ENCODE measurements at regions not wholly inside any gene's neighbourhood (a gene's known extent, or its start where the extent isn't known, plus 50 kb on each side); places are given as distances from the start of the nearest gene placed in this dataset.

DNA sequence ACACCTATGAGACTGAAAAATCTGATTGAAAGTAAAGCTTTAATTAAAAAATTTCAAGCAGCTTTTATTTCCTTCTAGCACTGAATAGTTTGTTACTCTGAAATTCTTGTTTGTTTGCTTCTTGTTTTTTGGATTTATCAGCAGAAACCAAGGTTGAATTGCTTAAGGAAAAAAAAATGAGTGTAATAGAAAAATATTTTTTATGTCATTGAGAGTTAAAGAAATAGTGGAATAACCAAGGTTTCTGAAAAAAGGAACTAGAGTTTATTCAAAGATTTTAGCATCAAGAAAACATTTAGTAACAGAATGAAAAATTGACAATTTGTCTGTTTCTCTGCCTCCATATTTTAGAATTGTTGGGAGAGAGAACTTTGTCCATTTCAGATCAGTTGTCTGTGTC is 1852.2 kb downstream of the PCDH7 start:
- Mint-ChIP-seq H3K27ac (no peak overlapping the region), H3K9me3 (peaks cover 3% of the 10 kb centered on the region), H3K4me3 (no peak overlapping the region), H3K36me3 (ENCODE audit: low read depth) (no peaks in the 10 kb centered on the region), H3K27me3 (no peaks in the 10 kb centered on the region), H3K4me1 (ENCODE audit: low read depth) (no peaks in the 10 kb centered on the region)
- no peak for DNase-seq
- Histone ChIP-seq H3K27ac (ENCODE audit: low read depth in 1 of 2, low read length in 2 of 2) (no peak overlapping the region), H3K4me1 (ENCODE audit: insufficient read depth, low read length) (no peaks in the 10 kb centered on the region), H3K9me3 (ENCODE audit: control insufficient read depth in 1 of 2, insufficient read depth in 1 of 2, low read length in 2 of 2) (peaks cover 0 to 5% of the 10 kb centered on the region in 2 experiments), H3K27me3 (ENCODE audit: control insufficient read depth in 1 of 2, insufficient read depth in 2 of 2, low read length in 2 of 2) (no peaks in the 10 kb centered on the region), H3K4me3 (ENCODE audit: low read length) (no peak overlapping the region), H3K36me3 (ENCODE audit: insufficient read depth, low read length) (no peaks in the 10 kb centered on the region)
- intact Hi-C loops (cut with DNase I, micrococcal nuclease) = no loop called here
- no peak for ATAC-seq (ENCODE audit: poor library complexity)
- TF ChIP-seq, protein P1, sequence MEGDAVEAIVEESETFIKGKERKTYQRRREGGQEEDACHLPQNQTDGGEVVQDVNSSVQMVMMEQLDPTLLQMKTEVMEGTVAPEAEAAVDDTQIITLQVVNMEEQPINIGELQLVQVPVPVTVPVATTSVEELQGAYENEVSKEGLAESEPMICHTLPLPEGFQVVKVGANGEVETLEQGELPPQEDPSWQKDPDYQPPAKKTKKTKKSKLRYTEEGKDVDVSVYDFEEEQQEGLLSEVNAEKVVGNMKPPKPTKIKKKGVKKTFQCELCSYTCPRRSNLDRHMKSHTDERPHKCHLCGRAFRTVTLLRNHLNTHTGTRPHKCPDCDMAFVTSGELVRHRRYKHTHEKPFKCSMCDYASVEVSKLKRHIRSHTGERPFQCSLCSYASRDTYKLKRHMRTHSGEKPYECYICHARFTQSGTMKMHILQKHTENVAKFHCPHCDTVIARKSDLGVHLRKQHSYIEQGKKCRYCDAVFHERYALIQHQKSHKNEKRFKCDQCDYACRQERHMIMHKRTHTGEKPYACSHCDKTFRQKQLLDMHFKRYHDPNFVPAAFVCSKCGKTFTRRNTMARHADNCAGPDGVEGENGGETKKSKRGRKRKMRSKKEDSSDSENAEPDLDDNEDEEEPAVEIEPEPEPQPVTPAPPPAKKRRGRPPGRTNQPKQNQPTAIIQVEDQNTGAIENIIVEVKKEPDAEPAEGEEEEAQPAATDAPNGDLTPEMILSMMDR (IDR thresholded peaks at IDR 0.05) = no peak
- ChIA-PET CTCF (interaction anchor here (0.5 kb wide), 1 partner anchor 58 kb away, joined by 4 read pairs; no protein-coding TSS in a partner anchor), POLR2A (no interaction called here)

DNA sequence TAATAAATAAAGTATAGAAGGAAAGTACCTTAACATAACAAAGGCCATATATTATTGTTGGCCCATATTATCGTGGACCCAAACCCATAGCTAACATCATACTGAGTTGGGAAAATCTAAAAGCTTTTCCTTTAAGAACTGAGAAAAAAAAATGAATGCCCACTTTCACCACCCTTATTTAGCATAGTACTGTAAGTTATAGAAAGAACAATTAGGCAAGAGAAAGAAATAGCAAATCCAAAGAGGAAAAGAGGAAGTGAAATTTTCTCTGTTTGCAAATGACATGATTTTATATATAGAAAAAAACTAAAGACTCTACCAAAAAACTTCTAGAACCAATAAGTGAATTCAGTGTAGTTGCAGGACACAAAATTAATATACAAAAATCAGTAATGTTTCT is 1854.6 kb downstream of the PCDH7 start:
- POLR2A ChIA-PET = no interaction called here
- Mint-ChIP-seq H3K27ac (no peak overlapping the region), H3K4me3 (no peak overlapping the region), H3K9me3 (peaks cover 4% of the 10 kb centered on the region), H3K4me1 (ENCODE audit: low read depth) (no peaks in the 10 kb centered on the region), H3K27me3 (no peaks in the 10 kb centered on the region), H3K36me3 (ENCODE audit: low read depth) (no peaks in the 10 kb centered on the region)
- DNase-seq (no peak), ATAC-seq (ENCODE audit: poor library complexity) (no peak)
- intact Hi-C loops (cut with DNase I, micrococcal nuclease) = no loop called here
- CTCF ChIA-PET = no interaction called here
- H3K27ac ChIP-seq (ENCODE audit: low read depth in 1 of 2, low read length in 2 of 2) = no peak overlapping the region
- H3K4me1 ChIP-seq (ENCODE audit: insufficient read depth, low read length) = no peaks in the 10 kb centered on the region
- no peaks in the 10 kb centered on the region for H3K27me3 ChIP-seq (ENCODE audit: control insufficient read depth in 1 of 2, insufficient read depth in 2 of 2, low read length in 2 of 2)
- H3K9me3 ChIP-seq (ENCODE audit: control insufficient read depth in 1 of 2, insufficient read depth in 1 of 2, low read length in 2 of 2) = no peaks in the 10 kb centered on the region
- TF ChIP-seq, protein P1 (IDR thresholded peaks at IDR 0.05) = no peak
- no peaks in the 10 kb centered on the region for H3K36me3 ChIP-seq (ENCODE audit: insufficient read depth, low read length)
- H3K4me3 ChIP-seq (ENCODE audit: low read length) = no peak overlapping the region

DNA sequence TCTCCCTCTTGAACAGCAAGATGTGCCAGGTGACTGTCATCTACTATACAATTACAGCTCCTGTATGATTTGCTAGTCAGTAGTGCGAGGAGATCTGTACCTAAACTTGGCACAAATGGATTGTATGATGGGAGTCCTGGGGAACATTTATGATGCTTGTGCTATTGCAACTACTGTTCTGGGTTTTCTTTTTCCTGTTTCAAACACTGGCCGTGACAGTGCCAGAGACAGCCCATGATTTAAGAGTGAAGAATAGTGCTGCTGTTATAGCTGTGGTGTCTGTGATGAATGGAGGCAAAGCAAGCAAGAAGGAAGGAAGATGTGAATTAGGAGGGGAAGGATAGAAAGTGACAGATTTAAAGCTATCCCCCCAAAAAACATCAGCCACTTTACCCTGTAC is 1868.9 kb downstream of the PCDH7 start:
- DNase-seq (no peak), ATAC-seq (ENCODE audit: poor library complexity) (no peak)
- Histone ChIP-seq H3K9me3 (ENCODE audit: control insufficient read depth in 1 of 2, insufficient read depth in 1 of 2, low read length in 2 of 2) (no peaks in the 10 kb centered on the region), H3K4me1 (ENCODE audit: insufficient read depth, low read length) (no peaks in the 10 kb centered on the region), H3K4me3 (ENCODE audit: low read length) (no peak overlapping the region), H3K27me3 (ENCODE audit: control insufficient read depth in 1 of 2, insufficient read depth in 2 of 2, low read length in 2 of 2) (no peaks in the 10 kb centered on the region), H3K36me3 (ENCODE audit: insufficient read depth, low read length) (no peaks in the 10 kb centered on the region), H3K27ac (ENCODE audit: low read depth in 1 of 2, low read length in 2 of 2) (no peak overlapping the region)
- H3K4me3 Mint-ChIP-seq = no peak overlapping the region
- no peak overlapping the region for H3K27ac Mint-ChIP-seq
- no peaks in the 10 kb centered on the region for H3K4me1 Mint-ChIP-seq (ENCODE audit: low read depth)
- peaks cover 11% of the 10 kb centered on the region for H3K9me3 Mint-ChIP-seq
- no peaks in the 10 kb centered on the region for H3K27me3 Mint-ChIP-seq
- intact Hi-C loops (cut with DNase I, micrococcal nuclease) = no loop called here
- CTCF ChIA-PET = no interaction called here
- no peaks in the 10 kb centered on the region for H3K36me3 Mint-ChIP-seq (ENCODE audit: low read depth)
- TF ChIP-seq, protein P1 (IDR thresholded peaks at IDR 0.05) = no peak
- POLR2A ChIA-PET = no interaction called here
